ENCODE measurements at regions not wholly inside any gene's neighbourhood (a gene's known extent, or its start where the extent isn't known, plus 50 kb on each side); places are given as distances from the start of the nearest gene placed in this dataset.

DNA sequence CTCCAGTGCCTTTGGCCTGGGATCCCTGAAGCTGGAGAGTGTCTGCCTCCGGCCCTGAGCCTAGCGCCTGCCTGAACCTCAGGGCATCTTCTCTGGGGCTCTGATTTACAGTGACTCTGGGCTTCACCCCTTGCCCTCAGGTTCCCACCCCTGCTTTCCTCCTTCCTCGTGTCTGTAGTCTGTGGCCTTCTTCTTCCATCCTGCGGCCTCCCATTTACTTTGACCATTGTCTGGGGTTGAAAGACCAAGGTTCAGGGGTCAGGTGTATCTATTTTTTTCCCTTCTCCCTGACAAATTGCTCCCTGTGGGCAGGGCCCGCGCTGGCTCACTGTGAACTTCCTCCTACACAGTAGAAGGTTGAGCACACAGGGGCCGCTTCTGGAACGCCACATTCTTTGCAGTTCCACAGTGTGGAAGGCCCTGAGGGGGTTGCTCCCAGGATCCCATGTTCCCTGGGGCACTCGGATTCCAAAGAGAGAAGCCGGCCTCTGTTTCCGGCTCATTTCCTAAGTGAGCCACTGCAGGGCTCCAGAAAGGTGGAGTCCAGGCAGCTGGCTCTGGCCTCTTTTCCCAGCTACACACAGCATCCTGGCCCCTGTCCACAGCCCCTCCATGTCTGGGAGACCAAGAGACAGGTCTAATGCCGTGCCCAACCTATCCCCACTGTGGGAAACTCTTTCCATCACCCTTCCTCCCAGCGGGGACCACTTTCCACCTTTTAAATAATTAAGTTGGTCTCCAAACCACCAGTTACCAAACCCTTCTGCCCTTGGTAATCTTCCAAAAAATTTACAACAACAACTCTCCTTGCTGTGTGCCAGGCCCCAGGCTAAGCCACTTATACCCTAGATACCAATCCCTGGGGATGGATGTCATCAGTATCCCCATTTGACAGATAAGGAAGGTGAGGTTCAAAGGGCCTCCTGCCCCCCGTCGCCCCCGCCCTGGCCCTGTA is 140.3 kb upstream of the IER5L start:
- peak overlapping the region; percentile 75 to 87 (median 82) for H3K27ac ChIP-seq
- TF ChIP-seq POLR2A (IDR thresholded peaks at IDR 0.05): no peak
- no peak for TF ChIP-seq CTCF (IDR thresholded peaks at IDR 0.05)
- no peak for TF ChIP-seq EP300 (IDR thresholded peaks at IDR 0.05)
- DNase-seq: peak; percentile 69
- no peaks in the 10 kb centered on the region for H3K36me3 ChIP-seq
- no peak overlapping the region for H3K4me3 ChIP-seq
- H3K4me1 ChIP-seq: peaks cover 0 to 49% (median 43%) of the 10 kb centered on the region in 4 donors
- H3K9me3 ChIP-seq: no peaks in the 10 kb centered on the region
- H3K27me3 ChIP-seq: no peaks in the 10 kb centered on the region
- WGBS, 2 donors: 87 to 90% methylated on average over 16 of the region's 16 CpGs
- intact Hi-C loops (cut with DNase I): no loop called here

GRCh38 chr9:129317179-129318011 is 139.3 kb upstream of the IER5L start:
- 75 to 86% methylated on average over 13 of the region's 13 CpGs for WGBS, 2 donors
- Histone ChIP-seq H3K9me3 (no peaks in the 10 kb centered on the region), H3K36me3 (no peaks in the 10 kb centered on the region), H3K27me3 (no peaks in the 10 kb centered on the region), H3K4me3 (no peak overlapping the region), H3K27ac (peak overlapping the region; percentile 75 to 87 (median 82)), H3K4me1 (peaks cover 0 to 49% (median 43%) of the 10 kb centered on the region in 4 donors)
- intact Hi-C loops (cut with DNase I): no loop called here
- peak; percentile 75 for DNase-seq
- TF ChIP-seq EP300 (IDR thresholded peaks at IDR 0.05) (no peak), POLR2A (IDR thresholded peaks at IDR 0.05) (no peak)

DNA sequence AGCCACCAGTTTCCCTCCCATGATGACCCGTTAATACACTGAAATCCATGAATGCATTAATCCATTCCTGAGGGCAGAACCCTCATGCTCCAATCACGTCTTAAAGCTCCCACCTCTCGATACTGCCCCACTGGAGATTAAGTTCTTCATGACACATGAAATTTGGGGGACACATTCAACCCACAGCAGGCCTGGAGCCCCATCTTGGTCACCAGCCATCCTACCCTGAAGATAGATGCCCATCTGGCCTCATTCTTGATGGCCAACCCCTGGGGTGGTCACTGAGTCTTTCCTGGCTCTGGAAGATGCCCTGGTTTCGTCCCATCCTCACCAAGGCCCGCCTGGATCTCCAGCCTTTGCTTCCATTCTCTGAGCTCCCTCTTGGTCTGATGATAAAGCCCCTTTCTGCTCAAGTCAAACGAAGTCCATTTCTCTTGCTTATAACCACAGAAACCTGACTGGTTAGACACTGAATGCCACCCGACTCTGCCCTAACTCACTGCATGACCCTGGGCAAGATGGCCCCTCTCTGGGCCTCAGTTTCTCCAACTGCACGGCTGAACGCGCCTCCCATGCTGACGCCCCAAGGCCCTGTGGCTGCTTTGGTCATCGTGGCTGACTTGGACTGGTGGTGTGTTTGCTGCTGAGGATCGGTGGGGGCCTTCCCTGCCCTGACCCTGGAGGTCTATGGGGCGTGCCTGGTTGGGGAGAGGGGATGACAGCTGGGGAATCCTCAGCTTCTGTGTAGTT is 138.4 kb upstream of the IER5L start:
- H3K36me3 ChIP-seq: no peaks in the 10 kb centered on the region
- H3K27ac ChIP-seq: peak overlapping the region; percentile 67 to 85 (median 70)
- H3K27me3 ChIP-seq: no peaks in the 10 kb centered on the region
- intact Hi-C loops (cut with DNase I): no loop called here
- 88 to 90% methylated on average over 14 of the region's 14 CpGs for WGBS, 2 donors
- no peak overlapping the region for H3K4me3 ChIP-seq
- DNase-seq: peak; percentile 61
- TF ChIP-seq CTCF (IDR thresholded peaks at IDR 0.05) (no peak), EP300 (IDR thresholded peaks at IDR 0.05) (no peak), POLR2AphosphoS5 (IDR thresholded peaks at IDR 0.05) (no peak), POLR2A (IDR thresholded peaks at IDR 0.05) (no peak)
- H3K4me1 ChIP-seq: peaks cover 0 to 48% (median 39%) of the 10 kb centered on the region in 4 donors
- H3K9me3 ChIP-seq: no peaks in the 10 kb centered on the region

- H3K4me1 ChIP-seq: peaks cover 0 to 19% (median 11%) of the 10 kb centered on the region in 4 donors
- H3K27ac ChIP-seq: no peak overlapping the region
- no peak for TF ChIP-seq POLR2A (IDR thresholded peaks at IDR 0.05)
- TF ChIP-seq CTCF (IDR thresholded peaks at IDR 0.05): no peak
- TF ChIP-seq POLR2AphosphoS5 (IDR thresholded peaks at IDR 0.05): no peak
- TF ChIP-seq EP300 (IDR thresholded peaks at IDR 0.05): no peak
- 75 to 93% methylated on average over 10 of the region's 10 CpGs for WGBS, 2 donors
- H3K36me3 ChIP-seq: no peaks in the 10 kb centered on the region
- DNase-seq: peak; percentile 49
- H3K4me3 ChIP-seq: no peak overlapping the region
- no peaks in the 10 kb centered on the region for H3K9me3 ChIP-seq
- intact Hi-C loops (cut with DNase I): no loop called here
- no peaks in the 10 kb centered on the region for H3K27me3 ChIP-seq
Measured at GRCh38 chr9:129313331-129313955, 135.4 kb upstream of the IER5L start.
